Islet precursor cell (in vitro differentiated cells): ENCODE measurements at regions not wholly inside any gene's neighbourhood (a gene's known extent, or its start where the extent isn't known, plus 50 kb on each side); places are given as distances from the start of the nearest gene placed in this dataset.
"Not testable (repeated sequence)": the region's sequence is repeated elsewhere in the genome, so short reads cannot be mapped to it uniquely, and the experiment has no call there.

ENCODE experiments used
- DNase-seq: peaks from one replicate; pipeline ENCODE4 v3.0.0-alpha.2; 2018

- DNase-seq = no peak
Observed at GRCh38 chrX:97863261-97863660, 979.6 kb downstream of the RPA4 start.

GRCh38 chrX:97867266-97867665 is 983.6 kb downstream of the RPA4 start:
- no peak for DNase-seq

DNA sequence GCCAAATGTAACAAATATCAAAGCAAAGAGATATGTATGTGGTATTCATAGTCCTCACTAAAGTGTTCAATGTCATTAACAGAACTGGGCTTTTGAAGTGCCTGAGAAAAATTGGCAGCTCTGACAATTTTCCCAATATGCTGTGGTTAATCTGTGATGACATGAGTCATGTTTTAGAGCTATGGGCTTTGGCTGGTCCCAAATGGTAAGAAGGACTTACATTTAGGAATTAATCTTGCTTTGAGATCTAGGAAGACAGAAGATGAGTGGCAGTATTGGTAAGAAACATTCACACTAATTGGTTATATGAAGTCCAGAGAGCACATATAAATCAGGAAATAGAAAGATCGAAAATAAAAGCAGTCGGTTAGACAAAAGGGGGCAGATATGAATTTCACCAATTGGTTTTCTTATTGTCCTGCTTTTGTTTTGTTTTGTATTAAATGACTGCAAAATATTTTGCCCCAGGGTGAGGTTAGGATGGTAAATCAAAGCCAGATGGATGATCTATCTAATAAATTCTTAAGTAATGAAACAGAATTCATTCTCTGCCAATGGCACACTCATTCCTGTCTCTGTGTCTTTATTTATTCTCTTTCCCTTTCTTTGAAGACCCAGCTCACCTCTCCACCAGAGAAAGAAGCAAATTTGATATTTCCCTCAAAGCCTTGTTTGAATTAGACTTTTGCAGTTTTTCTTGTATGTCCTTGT is 993.1 kb downstream of the RPA4 start:
- DNase-seq = no peak

GRCh38 chrX:97882306-97882705 is 998.6 kb downstream of the RPA4 start:
- DNase-seq = no peak

DNA sequence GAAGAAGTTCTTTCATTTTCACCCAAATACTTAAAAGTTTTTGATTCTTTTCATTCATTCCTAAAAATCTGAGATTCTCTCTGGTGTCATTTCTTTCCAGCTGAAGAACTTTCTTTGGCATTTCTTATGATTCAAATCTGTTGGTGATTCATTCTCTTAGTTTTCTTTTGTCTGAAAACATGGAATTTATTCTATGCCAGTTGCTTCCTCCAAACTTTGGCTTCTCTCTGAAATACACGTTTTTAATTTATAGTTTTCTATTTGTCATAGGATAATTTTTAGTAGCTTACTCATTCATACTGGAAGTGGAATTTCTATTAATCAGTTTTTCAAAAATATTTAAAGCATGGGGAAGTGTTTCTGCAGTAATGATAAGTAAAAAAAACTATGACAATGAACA is 1012.0 kb downstream of the RPA4 start:
- DNase-seq = no peak

GRCh38 chrX:97897998-97898397 is 1014.3 kb downstream of the RPA4 start:
- DNase-seq = no peak

- DNase-seq = peak; percentile 28
Observed at GRCh38 chrX:97898798-97899197, 1015.1 kb downstream of the RPA4 start.

DNA sequence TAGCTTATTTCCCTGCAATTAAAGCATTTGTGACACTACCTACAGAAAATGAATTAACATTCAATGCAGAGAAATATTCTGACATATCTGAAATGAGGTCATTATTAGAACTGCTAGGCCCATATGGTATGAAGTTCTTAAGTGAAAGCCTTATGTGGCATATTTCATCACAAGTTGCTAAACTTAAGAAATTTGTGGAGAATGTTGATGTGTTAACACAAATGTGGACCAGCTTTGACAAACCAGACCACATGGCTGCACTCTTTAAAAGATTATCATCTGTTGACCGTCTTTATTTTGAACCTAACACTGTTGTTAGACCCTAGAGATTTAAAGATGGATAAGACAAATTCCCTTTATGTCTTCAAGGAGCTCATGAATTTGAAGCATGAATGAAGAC is 1024.1 kb downstream of the RPA4 start:
- DNase-seq = no peak

GRCh38 chrX:97909245-97909644 is 1025.5 kb downstream of the RPA4 start:
- no peak for DNase-seq

GRCh38 chrX:97915390-97915789 is 1031.7 kb downstream of the RPA4 start:
- not testable (repeated sequence) for DNase-seq

- not testable (repeated sequence) for DNase-seq
Observed at GRCh38 chrX:97921223-97921622, 1037.5 kb downstream of the RPA4 start.

DNA sequence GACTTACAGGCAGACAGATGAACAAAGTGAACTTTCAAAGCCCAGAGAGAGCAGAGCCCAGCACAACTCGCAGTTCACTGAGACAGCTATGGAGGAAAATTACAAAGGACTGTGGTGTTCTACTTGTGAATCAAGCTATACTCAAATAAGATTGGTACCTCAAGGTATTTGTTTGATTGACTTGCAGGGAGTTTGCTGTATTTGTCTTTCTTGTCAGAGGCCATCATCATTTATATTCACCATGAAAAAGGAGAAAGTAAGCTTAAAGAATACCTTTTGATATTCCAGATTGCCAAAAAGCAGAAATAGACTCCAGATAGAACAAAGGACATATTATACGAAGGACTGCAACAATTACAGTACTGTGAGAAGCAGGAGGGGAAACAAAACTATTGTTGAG is 1047.9 kb downstream of the RPA4 start:
- DNase-seq = no peak

GRCh38 chrX:97936296-97936695 is 1052.6 kb downstream of the RPA4 start:
- no peak for DNase-seq

GRCh38 chrX:97938706-97939105 is 1055.0 kb downstream of the RPA4 start:
- DNase-seq = no peak

DNA sequence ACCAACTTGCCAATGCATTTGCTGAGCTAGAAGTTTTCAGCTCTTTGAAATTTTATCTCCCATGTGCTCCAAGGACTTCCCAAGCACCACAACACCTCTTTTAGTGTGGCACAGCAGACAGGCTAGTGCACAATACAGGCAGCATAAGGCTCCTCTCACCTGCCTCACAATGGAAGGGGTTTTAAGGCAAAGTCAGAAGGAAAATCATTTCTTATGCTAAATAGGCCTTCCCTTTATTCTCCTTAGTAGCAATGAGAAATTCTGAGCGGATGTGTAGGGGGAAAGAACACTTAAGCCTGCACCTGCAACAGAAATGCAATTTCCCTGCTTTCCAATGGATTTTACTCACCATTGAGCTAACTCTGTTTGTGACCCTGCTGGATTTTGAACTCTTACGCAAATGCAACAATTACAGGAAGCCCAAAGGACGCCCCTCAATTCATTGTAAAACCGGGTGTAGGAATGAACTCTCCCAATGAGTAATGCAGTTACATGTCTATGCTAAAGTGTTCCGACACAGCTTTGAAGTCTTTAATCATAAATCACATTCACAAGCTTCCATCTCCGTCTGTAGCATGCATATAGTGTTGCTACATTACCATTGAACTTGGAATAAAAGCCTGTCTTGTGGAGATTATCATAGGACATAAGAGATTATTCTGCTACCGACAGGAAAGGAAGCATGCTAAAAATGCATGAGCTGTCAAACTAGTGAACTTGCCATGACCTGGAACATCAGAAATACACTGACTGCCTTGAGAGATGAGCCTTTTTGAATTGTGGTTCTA is 1084.9 kb downstream of the RPA4 start:
- DNase-seq = no peak

DNA sequence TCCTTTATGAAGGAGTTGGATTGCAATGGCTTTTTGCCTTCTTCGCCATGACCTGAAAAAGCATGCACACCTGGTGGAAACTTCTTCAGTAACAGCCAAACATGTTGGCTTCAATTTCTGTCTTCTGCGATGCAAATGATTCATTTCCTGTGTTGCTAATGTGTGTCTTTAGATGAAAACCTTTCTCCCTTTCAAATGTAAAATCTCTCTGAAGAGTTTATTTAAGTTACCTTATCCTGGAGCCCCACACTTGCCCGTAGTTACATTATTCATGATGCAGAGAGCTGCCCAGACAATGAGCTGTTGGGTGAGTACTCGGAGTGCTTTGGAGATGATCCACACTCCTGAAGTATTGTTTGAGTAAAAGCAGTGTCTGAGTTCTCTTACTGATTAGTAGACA is 1100.9 kb downstream of the RPA4 start:
- DNase-seq = no peak

GRCh38 chrX:97985096-97985495 is 1101.4 kb downstream of the RPA4 start:
- no peak for DNase-seq

- DNase-seq = no peak
Observed at GRCh38 chrX:97987979-97988378, 1104.3 kb downstream of the RPA4 start.

- no peak for DNase-seq
Observed at GRCh38 chrX:97995834-97996233, 1112.1 kb downstream of the RPA4 start.

- no peak for DNase-seq
Observed at GRCh38 chrX:98028691-98029090, 1145.0 kb downstream of the RPA4 start.

DNA sequence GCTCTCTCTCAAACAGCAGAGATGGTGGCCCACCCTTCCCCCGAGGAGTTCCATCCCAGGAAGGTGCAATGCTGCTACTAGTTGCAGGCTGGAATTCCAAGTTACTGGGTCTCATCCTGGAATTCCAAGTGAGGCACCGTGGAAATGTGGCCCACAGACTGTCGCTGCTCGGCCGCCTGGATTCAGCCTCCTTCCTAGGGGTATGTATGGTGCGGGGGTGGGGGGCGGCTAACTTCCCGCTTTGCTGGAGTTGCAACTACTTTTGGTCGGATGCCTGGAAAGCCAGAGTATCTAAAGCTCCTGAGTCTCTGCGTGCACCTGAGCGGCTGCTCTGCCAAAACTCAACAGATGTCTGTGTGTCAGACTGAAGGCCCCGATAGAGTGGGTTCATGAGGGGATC is 1146.2 kb downstream of the RPA4 start:
- no peak for DNase-seq

DNA sequence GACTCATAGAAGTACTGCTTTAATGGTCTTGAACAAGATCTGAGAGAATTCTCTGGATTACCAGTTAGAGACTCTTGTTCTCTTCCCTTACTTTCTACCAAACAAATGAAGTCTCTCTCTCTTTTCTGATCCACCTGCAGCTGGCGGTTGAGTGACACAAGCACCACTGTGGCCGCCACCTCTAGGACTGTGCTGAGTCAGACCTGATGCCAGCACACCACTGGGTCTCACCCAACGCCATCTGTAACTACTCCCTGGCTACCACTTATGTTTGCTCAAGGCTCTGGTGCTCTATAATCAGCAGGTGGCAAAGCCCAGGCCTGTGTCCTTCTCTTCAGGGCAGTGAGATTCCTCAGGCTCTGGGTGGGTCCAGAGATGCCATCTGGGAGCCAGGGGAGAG is 1173.5 kb downstream of the RPA4 start:
- DNase-seq = no peak

- no peak for DNase-seq
Observed at GRCh38 chrX:98065151-98065550, 1181.4 kb downstream of the RPA4 start.

- no peak for DNase-seq
Observed at GRCh38 chrX:98067611-98068010, 1183.9 kb downstream of the RPA4 start.
